ENCODE measurements at regions not wholly inside any gene's neighbourhood (a gene's known extent, or its start where the extent isn't known, plus 50 kb on each side); places are given as distances from the start of the nearest gene placed in this dataset.

DNA sequence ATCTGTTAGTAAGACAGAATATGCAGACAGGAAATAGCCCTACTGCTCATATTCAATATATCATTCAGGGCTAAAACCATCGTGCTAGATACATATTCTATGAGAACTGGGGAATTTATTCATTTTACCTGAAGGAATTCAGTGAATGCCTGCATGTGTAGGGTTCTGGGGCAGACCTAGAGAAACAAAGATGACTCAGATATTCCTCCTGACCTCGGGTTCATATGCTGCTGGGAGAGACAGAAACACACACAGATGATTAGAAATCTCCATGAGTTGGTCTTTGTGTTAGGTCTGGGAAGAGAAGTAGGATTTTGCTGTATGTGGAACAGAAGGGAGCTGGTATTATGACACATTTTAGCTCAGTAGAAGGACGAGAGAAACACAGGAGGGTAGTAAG is 176.5 kb upstream of the ST6GALNAC5 start:
- no peaks in the 10 kb centered on the region for H4K20me1 ChIP-seq (replicated peaks; ENCODE audit: control insufficient read depth, extremely low read depth, insufficient read depth, low read length)
- ChIA-PET CTCF (no interaction called here), POLR2A (no interaction called here)
- no peaks in the 10 kb centered on the region for H3K9me1 ChIP-seq (replicated peaks; ENCODE audit: control insufficient read depth, extremely low read depth, insufficient read depth, low read length)
- TF ChIP-seq POLR2A (IDR thresholded peaks at IDR 0.05; ENCODE audit: low read depth, low read length): no peak
- no peak for TF ChIP-seq JUN (IDR thresholded peaks at IDR 0.05; ENCODE audit: borderline replicate concordance, insufficient read depth, insufficient read length, low read depth)
- TF ChIP-seq POLR2AphosphoS5 (IDR thresholded peaks at IDR 0.05; ENCODE audit: insufficient read depth, low read depth, low read length): no peak
- no peak for TF ChIP-seq MYC (IDR thresholded peaks at IDR 0.05; ENCODE audit: low read depth, low read length)
- TF ChIP-seq, protein P1, sequence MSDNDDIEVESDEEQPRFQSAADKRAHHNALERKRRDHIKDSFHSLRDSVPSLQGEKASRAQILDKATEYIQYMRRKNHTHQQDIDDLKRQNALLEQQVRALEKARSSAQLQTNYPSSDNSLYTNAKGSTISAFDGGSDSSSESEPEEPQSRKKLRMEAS (IDR thresholded peaks at IDR 0.05; ENCODE audit: insufficient read depth, insufficient read length): no peak
- no peak for TF ChIP-seq EZH2 (IDR thresholded peaks at IDR 0.05; ENCODE audit: borderline replicate concordance, low read depth, low read length, severe bottlenecking)
- no peak for TF ChIP-seq FOS (IDR thresholded peaks at IDR 0.05; ENCODE audit: borderline replicate concordance, insufficient read depth, low read length)
- TF ChIP-seq GATA2 (IDR thresholded peaks at IDR 0.05; ENCODE audit: insufficient read depth, insufficient read length, low read depth, low read length): no peak
- TF ChIP-seq, protein P2, sequence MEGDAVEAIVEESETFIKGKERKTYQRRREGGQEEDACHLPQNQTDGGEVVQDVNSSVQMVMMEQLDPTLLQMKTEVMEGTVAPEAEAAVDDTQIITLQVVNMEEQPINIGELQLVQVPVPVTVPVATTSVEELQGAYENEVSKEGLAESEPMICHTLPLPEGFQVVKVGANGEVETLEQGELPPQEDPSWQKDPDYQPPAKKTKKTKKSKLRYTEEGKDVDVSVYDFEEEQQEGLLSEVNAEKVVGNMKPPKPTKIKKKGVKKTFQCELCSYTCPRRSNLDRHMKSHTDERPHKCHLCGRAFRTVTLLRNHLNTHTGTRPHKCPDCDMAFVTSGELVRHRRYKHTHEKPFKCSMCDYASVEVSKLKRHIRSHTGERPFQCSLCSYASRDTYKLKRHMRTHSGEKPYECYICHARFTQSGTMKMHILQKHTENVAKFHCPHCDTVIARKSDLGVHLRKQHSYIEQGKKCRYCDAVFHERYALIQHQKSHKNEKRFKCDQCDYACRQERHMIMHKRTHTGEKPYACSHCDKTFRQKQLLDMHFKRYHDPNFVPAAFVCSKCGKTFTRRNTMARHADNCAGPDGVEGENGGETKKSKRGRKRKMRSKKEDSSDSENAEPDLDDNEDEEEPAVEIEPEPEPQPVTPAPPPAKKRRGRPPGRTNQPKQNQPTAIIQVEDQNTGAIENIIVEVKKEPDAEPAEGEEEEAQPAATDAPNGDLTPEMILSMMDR (IDR thresholded peaks at IDR 0.05; ENCODE audit: extremely low read depth in 1 of 2, insufficient read depth in 1 of 2, low read depth in 1 of 2, low read length in 2 of 2): no peak
- no peak overlapping the region for H2AFZ ChIP-seq (ENCODE audit: low read depth, low read length)
- no peak overlapping the region for H3K27ac ChIP-seq (ENCODE audit: insufficient read depth, low read depth, low read length)
- intact Hi-C loops (cut with micrococcal nuclease) (no loop called here), dilution Hi-C loops (cut with MboI; ENCODE audit: extremely low pct_ligation_motif_present, low sequenced_read_pairs) (no loop called here)
- H3K27me3 ChIP-seq (ENCODE audit: control insufficient read depth in 2 of 2, insufficient read depth in 2 of 2, low read length in 2 of 2): no peaks in the 10 kb centered on the region
- FAIRE-seq (no peak), DNase-seq (ENCODE audit: low read depth, low spot score) (no peak)
- no peaks in the 10 kb centered on the region for H3K9me3 ChIP-seq (replicated peaks; ENCODE audit: control insufficient read depth, insufficient read depth, low read length)
- no peaks in the 10 kb centered on the region for H3K36me3 ChIP-seq (ENCODE audit: control insufficient read depth in 2 of 2, extremely low read depth in 1 of 2, insufficient read depth in 2 of 2, low read length in 2 of 2)
- H3K4me2 ChIP-seq (ENCODE audit: insufficient read depth, low read length): no peak overlapping the region
- H3K9ac ChIP-seq (replicated peaks; ENCODE audit: extremely low read depth, insufficient read depth, low read length): no peak overlapping the region
- no peak overlapping the region for H3K4me3 ChIP-seq (replicated peaks in 1 of 3; ENCODE audit: insufficient read depth in 1 of 3, low read depth in 1 of 3, low read length in 3 of 3)
- no peaks in the 10 kb centered on the region for H3K79me2 ChIP-seq (ENCODE audit: control insufficient read depth, insufficient read depth, low read length)
- BruUV-seq (replicated peaks): no TSS peak
- no peaks in the 10 kb centered on the region for H3K4me1 ChIP-seq (ENCODE audit: control insufficient read depth, extremely low read depth, insufficient read depth, low read length)
